Kidney (tissue), 13 donors: ENCODE measurements at regions not wholly inside any gene's neighbourhood (a gene's known extent, or its start where the extent isn't known, plus 50 kb on each side); places are given as distances from the start of the nearest gene placed in this dataset.

ENCODE experiments used
- DNase-seq, 5 donors: peaks; one replicate each; pipeline ENCODE4 v3.0.0-alpha.2; 2013 to 2020
- FAIRE-seq: peaks from 2 replicates; lab custom pipeline; 2012; peaks lifted over from hg19 to GRCh38; lab: Jason Lieb, UNC
- H3K27ac ChIP-seq, 2 donors: one replicate each; pipeline ENCODE4 v1.7.0; 2013; ENCODE audit warnings: low read depth in 2 of 2, low read length in 2 of 2, inconsistent platforms in 1 of 2
- H3K27me3 ChIP-seq: one replicate; pipeline ENCODE4 v1.7.1; 2013; ENCODE audit warnings: low read length, inconsistent platforms; ENCODE audit not compliant: control insufficient read depth, insufficient read depth
- H3K36me3 ChIP-seq, 3 donors: one replicate each; pipeline versions ENCODE4 v1.7.0 to v1.7.1; 2013; ENCODE audit warnings: low read length in 3 of 3, control low read depth in 1 of 3, inconsistent platforms in 1 of 3; ENCODE audit not compliant: insufficient read depth in 3 of 3, control insufficient read depth in 2 of 3
- H3K4me1 ChIP-seq, 3 donors: one replicate each; pipeline versions ENCODE4 v1.7.0 to v1.7.1; 2013; ENCODE audit warnings: low read length in 3 of 3, inconsistent platforms in 1 of 3, low read depth in 1 of 3; ENCODE audit not compliant: control insufficient read depth in 2 of 3, insufficient read depth in 2 of 3
- H3K4me3 ChIP-seq, 3 donors: one replicate each; pipeline versions ENCODE4 v1.7.0 to v1.8.1; 2013; ENCODE audit warnings: low read length in 3 of 3, control low read depth in 1 of 3, inconsistent platforms in 1 of 3
- H3K9ac ChIP-seq, 3 donors: one replicate each; pipeline versions ENCODE4 v1.7.0 to v1.7.1; 2013; ENCODE audit warnings: low read length in 3 of 3, control low read depth in 1 of 3, inconsistent platforms in 1 of 3
- H3K9me3 ChIP-seq, 3 donors: one replicate each; pipeline versions ENCODE4 v1.7.0 to v1.7.1; 2013; ENCODE audit warnings: low read length in 3 of 3, control low read depth in 1 of 3, inconsistent platforms in 1 of 3; ENCODE audit not compliant: control insufficient read depth in 2 of 3, insufficient read depth in 1 of 3
- intact Hi-C: fragments of 100-400 bp; cut with DNase I; formaldehyde crosslinking; loops from one replicate; pipeline ENCODE4 v1.11.1; 2022
- TF ChIP-seq, protein P1 (sequence below): IDR thresholded peaks from 3 replicates; pipeline ENCODE4 v1.5.1; 2012; ENCODE audit warnings: mild to moderate bottlenecking, moderate library complexity, borderline replicate concordance; ENCODE audit not compliant: insufficient read depth; ENCODE audit errors: extremely low read depth
- donor health status: control.
- donor health status: control.
- donor health status: control.
- donor health status: control.
- donor health status: control.
- donor health status: DM: yes; HTN: yes; CAD: no.
- donor health status: Normal renal cell carcinoma (clear cell type).

DNA sequence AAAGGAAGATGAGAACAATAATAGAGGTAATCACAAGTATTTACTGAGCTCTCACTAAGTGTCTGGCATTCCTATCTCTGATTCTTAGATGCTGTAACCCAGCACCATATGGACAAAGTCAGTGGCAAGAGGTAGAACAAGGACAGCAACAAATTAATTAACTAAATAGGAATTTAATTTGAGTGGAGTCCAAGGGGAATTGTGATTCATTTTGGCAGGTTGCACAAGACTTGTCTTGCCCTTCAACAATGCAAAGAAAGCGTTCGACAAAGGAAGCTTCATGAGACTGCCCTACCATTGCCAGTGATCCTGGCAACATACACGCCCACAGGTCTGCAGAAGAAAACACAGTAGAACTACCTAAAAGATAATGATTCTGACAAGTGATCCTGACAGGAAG lies 221.6 kb downstream of the RBM43 start:
- FAIRE-seq (no peak), DNase-seq (no peak)
- no peak overlapping the region for H3K27ac ChIP-seq
- intact Hi-C loops: no loop called here
- H3K27me3 ChIP-seq: no peaks in the 10 kb centered on the region
- no peak overlapping the region for H3K4me3 ChIP-seq
- no peak overlapping the region for H3K9ac ChIP-seq
- no peaks in the 10 kb centered on the region for H3K4me1 ChIP-seq
- TF ChIP-seq, protein P1, sequence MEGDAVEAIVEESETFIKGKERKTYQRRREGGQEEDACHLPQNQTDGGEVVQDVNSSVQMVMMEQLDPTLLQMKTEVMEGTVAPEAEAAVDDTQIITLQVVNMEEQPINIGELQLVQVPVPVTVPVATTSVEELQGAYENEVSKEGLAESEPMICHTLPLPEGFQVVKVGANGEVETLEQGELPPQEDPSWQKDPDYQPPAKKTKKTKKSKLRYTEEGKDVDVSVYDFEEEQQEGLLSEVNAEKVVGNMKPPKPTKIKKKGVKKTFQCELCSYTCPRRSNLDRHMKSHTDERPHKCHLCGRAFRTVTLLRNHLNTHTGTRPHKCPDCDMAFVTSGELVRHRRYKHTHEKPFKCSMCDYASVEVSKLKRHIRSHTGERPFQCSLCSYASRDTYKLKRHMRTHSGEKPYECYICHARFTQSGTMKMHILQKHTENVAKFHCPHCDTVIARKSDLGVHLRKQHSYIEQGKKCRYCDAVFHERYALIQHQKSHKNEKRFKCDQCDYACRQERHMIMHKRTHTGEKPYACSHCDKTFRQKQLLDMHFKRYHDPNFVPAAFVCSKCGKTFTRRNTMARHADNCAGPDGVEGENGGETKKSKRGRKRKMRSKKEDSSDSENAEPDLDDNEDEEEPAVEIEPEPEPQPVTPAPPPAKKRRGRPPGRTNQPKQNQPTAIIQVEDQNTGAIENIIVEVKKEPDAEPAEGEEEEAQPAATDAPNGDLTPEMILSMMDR: no peak
- no peaks in the 10 kb centered on the region for H3K36me3 ChIP-seq
- H3K9me3 ChIP-seq: no peaks in the 10 kb centered on the region

DNA sequence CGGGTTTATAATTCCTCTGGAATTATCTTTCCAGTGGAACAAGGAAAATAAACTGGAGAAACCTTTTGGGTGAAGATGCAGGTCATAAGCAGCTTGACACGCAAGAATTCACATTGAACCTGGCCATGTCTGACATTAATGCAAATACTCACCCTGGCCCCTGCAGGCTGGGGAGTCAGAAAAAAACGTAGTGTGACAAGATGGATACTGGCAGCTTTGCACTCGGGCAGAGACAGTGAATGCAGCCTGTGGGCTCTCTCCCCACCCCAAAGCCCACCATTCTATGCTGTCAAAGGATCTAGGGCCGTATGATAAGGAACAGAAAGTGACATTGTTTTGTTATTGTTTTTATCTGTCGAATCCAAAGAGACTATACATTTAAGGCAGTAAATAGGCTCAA lies 223.1 kb downstream of the RBM43 start:
- Histone ChIP-seq H3K4me3 (no peak overlapping the region), H3K27ac (no peak overlapping the region), H3K9me3 (no peaks in the 10 kb centered on the region), H3K27me3 (no peaks in the 10 kb centered on the region), H3K36me3 (no peaks in the 10 kb centered on the region), H3K4me1 (no peaks in the 10 kb centered on the region), H3K9ac (no peak overlapping the region)
- DNase-seq (no peak), FAIRE-seq (no peak)
- TF ChIP-seq, protein P1: no peak
- intact Hi-C loops: no loop called here

DNA sequence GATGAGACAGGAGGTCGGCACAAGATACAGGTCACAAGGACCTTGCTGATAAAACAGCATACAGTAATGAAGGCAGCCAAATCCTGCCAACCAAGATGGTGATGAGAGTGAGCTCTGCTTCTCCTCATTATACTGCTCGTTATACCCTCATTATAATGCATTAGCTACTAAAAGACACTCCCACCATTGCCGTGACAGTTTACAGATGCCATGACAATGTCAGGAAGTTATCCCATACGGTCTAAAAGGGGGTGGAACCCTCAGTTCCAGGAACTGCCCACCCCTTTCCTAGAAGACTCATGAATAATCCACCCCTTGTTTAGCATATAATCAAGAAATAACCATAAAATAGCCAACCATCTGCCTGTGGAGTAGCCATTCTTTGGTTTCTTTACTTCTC lies 224.2 kb downstream of the RBM43 start:
- FAIRE-seq (no peak), DNase-seq (peak in 1 of 5 donors; percentile 33)
- H3K36me3 ChIP-seq: no peaks in the 10 kb centered on the region
- H3K27ac ChIP-seq: no peak overlapping the region
- H3K9me3 ChIP-seq: no peaks in the 10 kb centered on the region
- intact Hi-C loops: no loop called here
- TF ChIP-seq, protein P1: no peak
- no peaks in the 10 kb centered on the region for H3K27me3 ChIP-seq
- H3K4me3 ChIP-seq: no peak overlapping the region
- H3K9ac ChIP-seq: no peak overlapping the region
- H3K4me1 ChIP-seq: no peaks in the 10 kb centered on the region
